MCF 10A (cell line): ENCODE measurements at regions not wholly inside any gene's neighbourhood (a gene's known extent, or its start where the extent isn't known, plus 50 kb on each side); places are given as distances from the start of the nearest gene placed in this dataset.
A peak's percentile ranks its signal among the peaks of the same experiment; 100 is the strongest.

ENCODE experiments used
- BruUV-seq: library from RNA; stranded (reverse); fragments of 400-500 nt; replicated peaks from 2 replicates; lab custom pipeline; 2021; lab: Mats Ljungman, UMichigan
- CTCF ChIA-PET: fragments of 300-600 bp; sonication (Branson Sonifier 250); formaldehyde crosslinking; extraction: SDS; loops from one replicate; lab custom pipeline; 2021; ENCODE audit warnings: antibody characterized with exemption, inconsistent platforms; lab: Yijun Ruan, JAX
- POLR2A ChIA-PET: fragments of 300-600, 350-650 bp; sonication (Branson Sonifier 250); formaldehyde crosslinking; extraction: SDS; loops from one replicate; lab custom pipeline; 2020; ENCODE audit warnings: antibody characterized with exemption, inconsistent platforms; lab: Yijun Ruan, JAX
- DNase-seq: peaks from one replicate; pipeline ENCODE4 v3.0.0-alpha.2; 2018; ENCODE audit not compliant: unreplicated experiment
- H3K27ac Mint-ChIP-seq: one replicate; pipeline ENCODE4 v1.8.0; 2022; ENCODE audit warnings: mild to moderate bottlenecking, low read depth, mixed read lengths; ENCODE audit not compliant: unreplicated experiment
- H3K27me3 Mint-ChIP-seq: one replicate; pipeline ENCODE4 v1.8.0; 2022; ENCODE audit warnings: mixed read lengths; ENCODE audit not compliant: insufficient read depth, unreplicated experiment
- H3K36me3 Mint-ChIP-seq: one replicate; pipeline ENCODE4 v1.8.0; 2022; ENCODE audit warnings: mild to moderate bottlenecking, moderate library complexity, mixed read lengths; ENCODE audit not compliant: insufficient read depth, unreplicated experiment
- H3K4me1 Mint-ChIP-seq: one replicate; pipeline ENCODE4 v1.8.0; 2022; ENCODE audit warnings: mixed read lengths; ENCODE audit not compliant: insufficient read depth, unreplicated experiment
- H3K4me3 Mint-ChIP-seq: one replicate; pipeline ENCODE4 v1.8.0; 2022; ENCODE audit warnings: mild to moderate bottlenecking, moderate library complexity, mixed read lengths; ENCODE audit not compliant: unreplicated experiment
- H3K9me3 Mint-ChIP-seq: one replicate; pipeline ENCODE4 v1.8.0; 2022; ENCODE audit warnings: mixed read lengths; ENCODE audit not compliant: unreplicated experiment
- CTCF ChIP-seq: fragments of 200-600 bp; IDR thresholded peaks from one replicate; pipeline ENCODE4 v1.8.0; 2022; ENCODE audit warnings: antibody characterized with exemption, mild to moderate bottlenecking; ENCODE audit not compliant: unreplicated experiment
- intact Hi-C: fragments of 100-400 bp; cut with micrococcal nuclease; formaldehyde crosslinking; loops from 2 replicates; pipeline ENCODE4 v1.14.1; 2022

- DNase-seq, result no peak
- no peak for TF ChIP-seq CTCF
- H3K4me3 Mint-ChIP-seq, result no peak overlapping the region
- no TSS peak for BruUV-seq
- POLR2A ChIA-PET, result no interaction called here
- no peak overlapping the region for H3K27ac Mint-ChIP-seq
- H3K4me1 Mint-ChIP-seq, result no peaks in the 10 kb centered on the region
- no peaks in the 10 kb centered on the region for H3K27me3 Mint-ChIP-seq
- intact Hi-C loops, result no loop called here
- no peaks in the 10 kb centered on the region for H3K36me3 Mint-ChIP-seq
- H3K9me3 Mint-ChIP-seq, result peaks cover 14% of the 10 kb centered on the region
- CTCF ChIA-PET, result no interaction called here
Measured at GRCh38 chr3:80307844-80308243, 540.0 kb upstream of the ROBO1 start.

GRCh38 chr3:80297720-80298119 lies 529.9 kb upstream of the ROBO1 start:
- no peak for TF ChIP-seq CTCF
- intact Hi-C loops, result no loop called here
- no TSS peak for BruUV-seq
- DNase-seq, result no peak
- no peak overlapping the region for H3K27ac Mint-ChIP-seq
- H3K27me3 Mint-ChIP-seq, result no peaks in the 10 kb centered on the region
- no peak overlapping the region for H3K4me3 Mint-ChIP-seq
- no peaks in the 10 kb centered on the region for H3K4me1 Mint-ChIP-seq
- CTCF ChIA-PET, result interaction anchor here (0.6 kb wide), 1 partner anchor 767 kb away, joined by 3 read pairs; no protein-coding TSS in a partner anchor
- POLR2A ChIA-PET, result no interaction called here
- H3K36me3 Mint-ChIP-seq, result no peaks in the 10 kb centered on the region
- peaks cover 2% of the 10 kb centered on the region for H3K9me3 Mint-ChIP-seq

- no peak for TF ChIP-seq CTCF
- CTCF ChIA-PET, result no interaction called here
- Mint-ChIP-seq H3K27ac (no peak overlapping the region), H3K4me3 (no peak overlapping the region), H3K9me3 (no peaks in the 10 kb centered on the region), H3K27me3 (no peaks in the 10 kb centered on the region), H3K4me1 (no peaks in the 10 kb centered on the region), H3K36me3 (no peaks in the 10 kb centered on the region)
- intact Hi-C loops, result no loop called here
- no TSS peak for BruUV-seq
- POLR2A ChIA-PET, result interaction anchor here (1.5 kb wide), 1 partner anchor 26 kb away, joined by 3 read pairs; no protein-coding TSS in a partner anchor
- peak; percentile 2 for DNase-seq
Measured at GRCh38 chr3:80285388-80285787, 517.6 kb upstream of the ROBO1 start.

DNA sequence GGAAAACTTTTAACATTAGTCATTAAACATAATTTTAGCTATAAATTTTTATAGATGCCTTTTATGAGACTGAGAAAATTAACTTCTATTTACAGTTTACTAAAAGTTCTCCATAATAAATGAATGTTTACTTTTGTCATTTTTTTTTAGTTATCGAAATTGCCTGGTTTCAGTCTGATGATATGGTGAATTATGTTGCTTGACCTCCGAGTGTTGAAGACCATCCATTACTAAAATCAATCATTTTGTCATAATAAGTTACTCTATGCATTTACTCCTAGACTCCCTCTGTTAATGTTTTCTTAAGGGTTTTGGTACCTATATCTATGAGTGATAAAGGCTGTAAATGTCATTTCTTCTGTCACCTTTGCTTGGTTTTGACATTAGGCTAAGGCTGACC lies 516.0 kb upstream of the ROBO1 start:
- Mint-ChIP-seq H3K4me3 (no peak overlapping the region), H3K4me1 (no peaks in the 10 kb centered on the region), H3K36me3 (no peaks in the 10 kb centered on the region), H3K27me3 (no peaks in the 10 kb centered on the region), H3K9me3 (no peaks in the 10 kb centered on the region), H3K27ac (no peak overlapping the region)
- ChIA-PET CTCF (no interaction called here), POLR2A (no interaction called here)
- no TSS peak for BruUV-seq
- DNase-seq, result no peak
- intact Hi-C loops, result no loop called here
- TF ChIP-seq CTCF, result no peak
